H1 (cell line): ENCODE measurements at regions not wholly inside any gene's neighbourhood (a gene's known extent, or its start where the extent isn't known, plus 50 kb on each side); places are given as distances from the start of the nearest gene placed in this dataset.

Experiments used
- CTCF ChIA-PET: fragments of 300-600 bp; sonication (Branson Sonifier 250); formaldehyde crosslinking; loops from one replicate; lab custom pipeline; 2021; ENCODE audit not compliant: partially characterized antibody; lab: Charles Lee
- POLR2A ChIA-PET: fragments of 300-600 bp; sonication (Branson Sonifier 250); formaldehyde crosslinking; loops from one replicate; lab custom pipeline; 2021; ENCODE audit warnings: inconsistent platforms; ENCODE audit not compliant: partially characterized antibody; lab: Charles Lee
- DNase-seq, 2 experiments: peaks; one replicate each; pipeline versions ENCODE4 v3.0.0 to v3.0.0-alpha.2; 2010 to 2022; ENCODE audit warnings: low spot score in 2 of 2, low read depth in 1 of 2, mixed read lengths in 1 of 2
- FAIRE-seq: peaks from 2 replicates; lab custom pipeline; 2011; peaks lifted over from hg19 to GRCh38; lab: Jason Lieb, UNC
- H2AFZ ChIP-seq: 2 replicates; pipeline ENCODE4 v1.8.1; 2012; ENCODE audit warnings: low read length, inconsistent platforms
- H2AK5ac ChIP-seq: 2 replicates; pipeline ENCODE4 v1.6.1; 2013; ENCODE audit warnings: low read depth, low read length
- H2BK120ac ChIP-seq: replicated peaks from 2 replicates; pipeline ENCODE3; 2013; ENCODE audit warnings: low read depth, low read length, inconsistent platforms
- H2BK12ac ChIP-seq: 2 replicates; pipeline ENCODE4 v1.6.1; 2013; ENCODE audit warnings: low read depth, low read length
- H2BK15ac ChIP-seq: 2 replicates; pipeline ENCODE4 v1.6.1; 2013; ENCODE audit warnings: low read length
- H2BK20ac ChIP-seq: 2 replicates; pipeline ENCODE4 v1.6.1; 2013; ENCODE audit warnings: low read length
- H2BK5ac ChIP-seq: 2 replicates; pipeline ENCODE4 v1.6.1; 2013; ENCODE audit warnings: low read depth, low read length
- H3K14ac ChIP-seq: 2 replicates; pipeline ENCODE4 v1.6.1; 2013; ENCODE audit warnings: inconsistent platforms; ENCODE audit not compliant: insufficient read length
- H3K18ac ChIP-seq: 2 replicates; pipeline ENCODE4 v1.6.1; 2013; ENCODE audit warnings: low read length; ENCODE audit errors: extremely low read depth
- H3K23ac ChIP-seq: 2 replicates; pipeline ENCODE4 v1.6.1; 2013; ENCODE audit warnings: inconsistent platforms; ENCODE audit not compliant: insufficient read length
- H3K23me2 ChIP-seq: 2 replicates; pipeline ENCODE4 v1.6.1; 2013; ENCODE audit warnings: low read depth, low read length
- H3K27ac ChIP-seq: 2 replicates; pipeline ENCODE4 v1.6.1; 2011; ENCODE audit warnings: low read depth, low read length, inconsistent platforms
- H3K27me3 ChIP-seq, 4 experiments: replicated peaks in 1 of 4; 1 replicate in 1 of 4; 2 replicates in 3 of 4; pipeline versions ENCODE4 v1.6.1 to v1.8.1; 2011 to 2013; ENCODE audit warnings: low read length in 3 of 4, mild to moderate bottlenecking in 3 of 4, inconsistent platforms in 2 of 4, mixed read lengths in 2 of 4, moderate library complexity in 1 of 4; ENCODE audit not compliant: control insufficient read depth in 3 of 4, insufficient read depth in 3 of 4; ENCODE audit errors: extremely low read depth in 1 of 4
- H3K36me3 ChIP-seq, 4 experiments: 2 replicates each; pipeline versions ENCODE4 v1.6.1 to v1.8.1; 2011 to 2013; ENCODE audit warnings: mild to moderate bottlenecking in 4 of 4, low read length in 3 of 4, moderate library complexity in 2 of 4, control low read depth in 1 of 4, inconsistent platforms in 1 of 4; ENCODE audit not compliant: insufficient read depth in 4 of 4, control insufficient read depth in 2 of 4
- H3K4ac ChIP-seq: replicated peaks from 2 replicates; pipeline ENCODE3; 2013; ENCODE audit warnings: low read length, low read depth, mixed read lengths, inconsistent platforms; ENCODE audit not compliant: insufficient read length
- H3K4me1 ChIP-seq, 4 experiments: replicated peaks in 1 of 4; 1 replicate in 1 of 4; 2 replicates in 3 of 4; pipeline versions ENCODE4 v1.6.1 to v1.8.1; 2011 to 2013; ENCODE audit warnings: low read length in 3 of 4, inconsistent platforms in 2 of 4, mixed read lengths in 1 of 4; ENCODE audit not compliant: insufficient read depth in 4 of 4, control insufficient read depth in 3 of 4
- H3K4me2 ChIP-seq, 2 experiments: 2 replicates each; pipeline versions ENCODE4 v1.6.1 to v1.8.1; 2011 to 2013; ENCODE audit warnings: low read depth in 2 of 2, low read length in 2 of 2, control low read depth in 1 of 2, inconsistent platforms in 1 of 2, mild to moderate bottlenecking in 1 of 2; ENCODE audit not compliant: insufficient read depth in 1 of 2
- H3K4me3 ChIP-seq, 4 experiments: fragments of 200-600, 300-600 bp in 1 of 4; sonication (generic), shearing (Covaris generic), sonication (Bioruptor Twin) in 1 of 4; 2 replicates each; pipeline versions ENCODE4 v1.5.1 to v1.8.1; 2011 to 2016; ENCODE audit warnings: low read length in 4 of 4, low read depth in 3 of 4, control low read depth in 2 of 4, inconsistent platforms in 2 of 4, mild to moderate bottlenecking in 2 of 4, mixed read lengths in 1 of 4, moderate library complexity in 1 of 4; ENCODE audit not compliant: insufficient read depth in 2 of 4; ENCODE audit errors: extremely low read depth in 1 of 4
- H3K56ac ChIP-seq: replicated peaks from 2 replicates; pipeline ENCODE3; 2013; ENCODE audit warnings: low read depth, mild to moderate bottlenecking, mixed read lengths, low read length, inconsistent platforms; ENCODE audit not compliant: insufficient read length
- H3K79me1 ChIP-seq: 2 replicates; pipeline ENCODE4 v1.6.1; 2013; ENCODE audit warnings: low read depth, low read length, control low read depth
- H3K79me2 ChIP-seq, 2 experiments: 2 replicates each; pipeline versions ENCODE4 v1.6.1 to v1.8.1; 2012 to 2013; ENCODE audit warnings: low read length in 2 of 2, mild to moderate bottlenecking in 2 of 2, inconsistent platforms in 1 of 2; ENCODE audit not compliant: insufficient read depth in 2 of 2, control insufficient read depth in 1 of 2
- H3K9ac ChIP-seq, 4 experiments: replicated peaks in 1 of 4; 1 replicate in 1 of 4; 2 replicates in 3 of 4; pipeline versions ENCODE4 v1.6.1 to v1.8.1; 2011 to 2013; ENCODE audit warnings: low read depth in 3 of 4, low read length in 3 of 4, control low read depth in 2 of 4, mild to moderate bottlenecking in 2 of 4, moderate library complexity in 2 of 4, inconsistent platforms in 1 of 4; ENCODE audit errors: extremely low read depth in 1 of 4
- H3K9me3 ChIP-seq, 2 experiments: 2 replicates each; pipeline versions ENCODE4 v1.6.1 to v1.8.1; 2012 to 2013; ENCODE audit warnings: mild to moderate bottlenecking in 2 of 2, moderate library complexity in 2 of 2, control low read depth in 1 of 2, inconsistent platforms in 1 of 2, low read depth in 1 of 2, low read length in 1 of 2, mixed read lengths in 1 of 2; ENCODE audit not compliant: insufficient read depth in 2 of 2
- H4K20me1 ChIP-seq, 2 experiments: replicated peaks in 1 of 2; 2 replicates each; pipeline versions ENCODE3 to v1.8.1; 2011 to 2013; ENCODE audit warnings: inconsistent platforms in 2 of 2, low read length in 2 of 2, mild to moderate bottlenecking in 1 of 2; ENCODE audit not compliant: insufficient read depth in 2 of 2, control insufficient read depth in 1 of 2
- H4K5ac ChIP-seq: 2 replicates; pipeline ENCODE4 v1.6.1; 2013; ENCODE audit warnings: low read length, low read depth, mixed read lengths, inconsistent platforms; ENCODE audit not compliant: insufficient read length
- H4K8ac ChIP-seq: 2 replicates; pipeline ENCODE4 v1.8.0; 2013; ENCODE audit warnings: mild to moderate bottlenecking, moderate library complexity, low read length, inconsistent platforms; ENCODE audit not compliant: insufficient read depth; ENCODE audit errors: extremely low read depth
- H4K91ac ChIP-seq: replicated peaks from 2 replicates; pipeline ENCODE3; 2013; ENCODE audit warnings: low read length, mixed read lengths, inconsistent platforms; ENCODE audit not compliant: insufficient read length
- ASH2L ChIP-seq: fragments of 200-600, 300-600 bp; sonication (generic); IDR thresholded peaks from one replicate; pipeline ENCODE4 v1.7.1; 2017; ENCODE audit warnings: low read length
- BRCA1 ChIP-seq: IDR thresholded peaks from 2 replicates; pipeline ENCODE4 v1.6.1; 2012; ENCODE audit warnings: low read depth, low read length, improper control_type of control experiment
- CTCF ChIP-seq, 3 experiments: IDR thresholded peaks; 1 replicate in 2 of 3; 2 replicates in 1 of 3; pipeline versions ENCODE4 v1.5.1 to v1.6.1; 2011; ENCODE audit warnings: low read length in 3 of 3, mild to moderate bottlenecking in 3 of 3, inconsistent platforms in 2 of 3, low read depth in 1 of 3, moderate library complexity in 1 of 3; ENCODE audit not compliant: insufficient read depth in 1 of 3; ENCODE audit errors: control extremely low read depth in 1 of 3
- RAD21 ChIP-seq, 2 experiments: IDR thresholded peaks in 1 of 2; conservative IDR thresholded peaks in 1 of 2; 2 replicates each; pipeline ENCODE4 v1.6.1; 2011; ENCODE audit warnings: low read depth in 2 of 2, low read length in 2 of 2, improper control_type of control experiment in 1 of 2, inconsistent platforms in 1 of 2, mild to moderate bottlenecking in 1 of 2, moderate library complexity in 1 of 2
- SIRT6 ChIP-seq: IDR thresholded peaks from one replicate; pipeline ENCODE4 v1.7.1; 2012; ENCODE audit warnings: low read length, inconsistent platforms
- SP1 ChIP-seq: IDR thresholded peaks from 2 replicates; pipeline ENCODE4 v1.6.1; 2011; ENCODE audit warnings: low read depth, low read length
- SRF ChIP-seq: IDR thresholded peaks from 2 replicates; pipeline ENCODE4 v1.6.1; 2011; ENCODE audit warnings: mild to moderate bottlenecking, low read depth, low read length, moderate library complexity
- TEAD4 ChIP-seq: IDR thresholded peaks from 2 replicates; pipeline ENCODE4 v1.6.1; 2012; ENCODE audit warnings: low read depth, low read length, inconsistent platforms, mixed read lengths
- WGBS, 2 experiments: shearing (Covaris generic) in 1 of 2; methylation state at CpG; one replicate each; pipeline versions ENCODE4 v1.1.6 to v1.1.7; 2013 to 2015; ENCODE audit warnings: low lambda C conversion rate in 2 of 2, mixed read lengths in 2 of 2, inconsistent platforms in 1 of 2, low coverage in 1 of 2, missing lambda C conversion rate in 1 of 2; ENCODE audit not compliant: insufficient replicate concordance in 2 of 2, insufficient coverage in 1 of 2, insufficient read length in 1 of 2; ENCODE audit errors: extremely low coverage in 1 of 2, missing lambda C conversion rate in 1 of 2; 5-methylcytosine and 5-hydroxymethylcytosine counted together

- FAIRE-seq = no peak
- no peak overlapping the region for H2BK120ac ChIP-seq
- H3K56ac ChIP-seq = no peak overlapping the region
- WGBS, 2 experiments = 89% methylated on average over 5 of the region's 5 CpGs; no CpG with 5 or more reads in 1 of the 2 experiments
- no peak overlapping the region for H3K27ac ChIP-seq
- H3K9me3 ChIP-seq = no peaks in the 10 kb centered on the region
- H2BK20ac ChIP-seq = no peak overlapping the region
- H3K79me2 ChIP-seq = no peaks in the 10 kb centered on the region
- ChIA-PET CTCF (interaction anchor here (0.7 to 2.5 kb wide), 8 partner anchors 10 to 322 kb away, joined by 3 to 12 read pairs (median 4); no protein-coding TSS in a partner anchor), POLR2A (no interaction called here)
- H3K23me2 ChIP-seq = no peaks in the 10 kb centered on the region
- H3K18ac ChIP-seq = no peak overlapping the region
- H2AK5ac ChIP-seq = no peak overlapping the region
- H2BK12ac ChIP-seq = no peak overlapping the region
- H3K4me3 ChIP-seq = no peak overlapping the region
- H4K91ac ChIP-seq = no peak overlapping the region
- H3K9ac ChIP-seq = no peak overlapping the region
- H4K8ac ChIP-seq = no peak overlapping the region
- no peaks in the 10 kb centered on the region for H3K79me1 ChIP-seq
- H2AFZ ChIP-seq = no peak overlapping the region
- no peak overlapping the region for H3K4me2 ChIP-seq
- no peaks in the 10 kb centered on the region for H4K20me1 ChIP-seq
- no peak for DNase-seq
- H2BK15ac ChIP-seq = no peak overlapping the region
- H3K27me3 ChIP-seq = no peaks in the 10 kb centered on the region
- H4K5ac ChIP-seq = no peak overlapping the region
- no peaks in the 10 kb centered on the region for H3K36me3 ChIP-seq
- H3K14ac ChIP-seq = no peak overlapping the region
- no peak overlapping the region for H3K4ac ChIP-seq
- no peaks in the 10 kb centered on the region for H3K4me1 ChIP-seq
- H3K23ac ChIP-seq = no peak overlapping the region
- TF ChIP-seq ASH2L (no peak), RAD21 (IDR thresholded peaks at IDR 0.05 in 1 of 2, conservative IDR thresholded peaks at IDR 0.05 in 1 of 2; ENCODE audit: low read depth in 2 of 2, low read length in 2 of 2) (peak; percentile 21 to 27; a peak in 3 of 4 replicates), BRCA1 (no peak), TEAD4 (no peak), CTCF (IDR thresholded peaks at IDR 0.05; ENCODE audit: control extremely low read depth in 1 of 3, insufficient read depth in 1 of 3, low read depth in 1 of 3, low read length in 3 of 3) (peak in 2 of 3 experiments; percentile 13 to 42; a peak in 2 of 4 replicates), SIRT6 (no peak), SP1 (no peak), SRF (no peak)
- H2BK5ac ChIP-seq = no peak overlapping the region
Observed at GRCh38 chr12:74906224-74906623, 303.4 kb downstream of the KCNC2 start.
